Mesenchymal stem cell (in vitro differentiated cells and primary cell): ENCODE measurements at regions not wholly inside any gene's neighbourhood (a gene's known extent, or its start where the extent isn't known, plus 50 kb on each side); places are given as distances from the start of the nearest gene placed in this dataset.
A peak's percentile ranks its signal among the peaks of the same experiment; 100 is the strongest.

ENCODE experiments used
- DNase-seq: peaks from one replicate; pipeline ENCODE4 v3.0.0-alpha.2; 2013
- H2AFZ ChIP-seq: one replicate; pipeline ENCODE4 v1.6.1; 2013; ENCODE audit warnings: low read depth, mild to moderate bottlenecking, control low read depth, inconsistent platforms, low read length, moderate library complexity
- H2AK5ac ChIP-seq: 2 replicates; pipeline ENCODE4 v1.6.1; 2013; ENCODE audit warnings: low read length, moderate library complexity, mild to moderate bottlenecking, inconsistent platforms; ENCODE audit not compliant: severe bottlenecking
- H2BK120ac ChIP-seq: one replicate; pipeline ENCODE4 v1.6.1; 2013; ENCODE audit warnings: low read depth, mild to moderate bottlenecking, inconsistent platforms, low read length, moderate library complexity
- H2BK12ac ChIP-seq, 2 experiments: one replicate each; pipeline ENCODE4 v1.6.1; 2013; ENCODE audit warnings: inconsistent platforms in 2 of 2, low read length in 2 of 2, mild to moderate bottlenecking in 2 of 2, moderate library complexity in 2 of 2, control low read depth in 1 of 2
- H2BK15ac ChIP-seq: one replicate; pipeline ENCODE4 v1.6.1; 2013; ENCODE audit warnings: mild to moderate bottlenecking, low read depth, inconsistent platforms; ENCODE audit not compliant: poor library complexity, severe bottlenecking
- H2BK5ac ChIP-seq: 2 replicates; pipeline ENCODE4 v1.6.1; 2013; ENCODE audit warnings: low read depth, mild to moderate bottlenecking, low read length, control low read depth, inconsistent platforms; ENCODE audit not compliant: poor library complexity, severe bottlenecking
- H3K14ac ChIP-seq, 2 experiments: one replicate each; pipeline ENCODE4 v1.6.1; 2013; ENCODE audit warnings: inconsistent platforms in 2 of 2, low read length in 2 of 2, control low read depth in 1 of 2, mild to moderate bottlenecking in 1 of 2, moderate library complexity in 1 of 2
- H3K18ac ChIP-seq, 2 experiments: one replicate each; pipeline ENCODE4 v1.6.1; 2013; ENCODE audit warnings: inconsistent platforms in 2 of 2, low read length in 2 of 2, control low read depth in 1 of 2, low read depth in 1 of 2, mild to moderate bottlenecking in 1 of 2
- H3K23ac ChIP-seq, 2 experiments: one replicate each; pipeline ENCODE4 v1.6.1; 2013; ENCODE audit warnings: inconsistent platforms in 2 of 2, low read length in 2 of 2, mild to moderate bottlenecking in 2 of 2, moderate library complexity in 2 of 2, control low read depth in 1 of 2
- H3K27ac ChIP-seq: 2 replicates; pipeline ENCODE4 v1.5.1; 2013; ENCODE audit warnings: mild to moderate bottlenecking, moderate library complexity, low read length, control low read depth, inconsistent platforms; ENCODE audit not compliant: poor library complexity, severe bottlenecking
- H3K27me3 ChIP-seq, 2 experiments: 2 replicates each; pipeline versions ENCODE4 v1.6.1 to v1.7.0; 2013; ENCODE audit warnings: low read length in 2 of 2, mild to moderate bottlenecking in 2 of 2, moderate library complexity in 2 of 2, control low read depth in 1 of 2, inconsistent platforms in 1 of 2; ENCODE audit not compliant: control insufficient read depth in 1 of 2, insufficient read depth in 1 of 2
- H3K36me3 ChIP-seq, 2 experiments: 2 replicates each; pipeline versions ENCODE4 v1.6.1 to v1.7.0; 2013; ENCODE audit warnings: low read length in 2 of 2, control low read depth in 1 of 2, inconsistent platforms in 1 of 2, low read depth in 1 of 2, mild to moderate bottlenecking in 1 of 2; ENCODE audit not compliant: insufficient read depth in 2 of 2, control insufficient read depth in 1 of 2
- H3K4ac ChIP-seq, 2 experiments: one replicate each; pipeline ENCODE4 v1.6.1; 2013; ENCODE audit warnings: inconsistent platforms in 2 of 2, low read length in 2 of 2, mild to moderate bottlenecking in 2 of 2, moderate library complexity in 2 of 2, control low read depth in 1 of 2, low read depth in 1 of 2
- H3K4me1 ChIP-seq: 2 replicates; pipeline ENCODE4 v1.6.1; 2013; ENCODE audit warnings: low read depth, low read length, control low read depth; ENCODE audit not compliant: control insufficient read depth, insufficient read depth
- H3K4me2 ChIP-seq: 2 replicates; pipeline ENCODE4 v1.6.1; 2013; ENCODE audit warnings: low read length, mild to moderate bottlenecking, inconsistent platforms; ENCODE audit not compliant: poor library complexity, severe bottlenecking
- H3K4me3 ChIP-seq, 2 experiments: 2 replicates each; pipeline versions ENCODE4 v1.5.1 to v1.7.0; 2013; ENCODE audit warnings: low read length in 2 of 2, mild to moderate bottlenecking in 2 of 2, control low read depth in 1 of 2, low read depth in 1 of 2; ENCODE audit not compliant: insufficient read depth in 1 of 2
- H3K79me1 ChIP-seq: replicated peaks from 2 replicates; pipeline ENCODE4 v1.6.1; 2013; ENCODE audit warnings: mild to moderate bottlenecking, control low read depth, low read length, inconsistent platforms; ENCODE audit not compliant: poor library complexity, severe bottlenecking
- H3K9ac ChIP-seq: 2 replicates; pipeline ENCODE4 v1.7.0; 2013; ENCODE audit warnings: mild to moderate bottlenecking, low read length, moderate library complexity
- H3K9me3 ChIP-seq: 2 replicates; pipeline ENCODE4 v1.7.0; 2013; ENCODE audit warnings: mild to moderate bottlenecking, low read length; ENCODE audit not compliant: control insufficient read depth
- H4K8ac ChIP-seq: one replicate; pipeline ENCODE4 v1.6.1; 2013; ENCODE audit warnings: inconsistent platforms, mild to moderate bottlenecking, low read length, moderate library complexity
- H4K91ac ChIP-seq: one replicate; pipeline ENCODE4 v1.6.1; 2013; ENCODE audit warnings: mild to moderate bottlenecking, low read length, inconsistent platforms
- whole genome bisulfite sequencing: methylation state at CpG from one replicate; pipeline ENCODE4 v1.1.7; 2013; ENCODE audit warnings: mixed read lengths; 5-methylcytosine and 5-hydroxymethylcytosine counted together

- peaks cover 9% of the 10 kb centered on the region for H3K4me1 ChIP-seq
- no peak overlapping the region for H3K18ac ChIP-seq
- H2BK15ac ChIP-seq: no peak overlapping the region
- no peak overlapping the region for H2BK5ac ChIP-seq
- H2BK12ac ChIP-seq: no peak overlapping the region
- H3K79me1 ChIP-seq: no peaks in the 10 kb centered on the region
- no peak overlapping the region for H3K14ac ChIP-seq
- H3K9me3 ChIP-seq: no peaks in the 10 kb centered on the region
- H2AK5ac ChIP-seq: peak overlapping the region; percentile 40
- H3K27ac ChIP-seq: peak overlapping the region; percentile 41
- no peak overlapping the region for H2AFZ ChIP-seq
- no peak overlapping the region for H2BK120ac ChIP-seq
- no peak overlapping the region for H4K8ac ChIP-seq
- WGBS: 84% methylated on average over 17 of the region's 17 CpGs
- H3K36me3 ChIP-seq: no peaks in the 10 kb centered on the region
- no peak overlapping the region for H3K9ac ChIP-seq
- no peak overlapping the region for H3K23ac ChIP-seq
- H3K4me3 ChIP-seq: no peak overlapping the region
- H4K91ac ChIP-seq: no peak overlapping the region
- peaks cover 0 to 5% of the 10 kb centered on the region in 2 experiments for H3K27me3 ChIP-seq
- no peak for DNase-seq
- H3K4ac ChIP-seq: no peak overlapping the region
- H3K4me2 ChIP-seq: no peak overlapping the region
Observed at GRCh38 chr10:124307591-124307990, 111.1 kb downstream of the OAT start.

- peaks cover 0 to 5% of the 10 kb centered on the region in 2 experiments for H3K27me3 ChIP-seq
- H2BK15ac ChIP-seq: no peak overlapping the region
- no peak overlapping the region for H3K18ac ChIP-seq
- no peak overlapping the region for H2BK12ac ChIP-seq
- H2AFZ ChIP-seq: no peak overlapping the region
- H3K4me1 ChIP-seq: peaks cover 10% of the 10 kb centered on the region
- H2BK120ac ChIP-seq: no peak overlapping the region
- peak overlapping the region; percentile 51 for H3K27ac ChIP-seq
- no peak overlapping the region for H3K14ac ChIP-seq
- no peaks in the 10 kb centered on the region for H3K9me3 ChIP-seq
- H3K4me2 ChIP-seq: no peak overlapping the region
- H3K4me3 ChIP-seq: no peak overlapping the region
- no peaks in the 10 kb centered on the region for H3K79me1 ChIP-seq
- no peak overlapping the region for H3K9ac ChIP-seq
- DNase-seq: peak; percentile 46
- WGBS: 64% methylated on average over 4 of the region's 4 CpGs
- H2BK5ac ChIP-seq: no peak overlapping the region
- H3K36me3 ChIP-seq: no peaks in the 10 kb centered on the region
- no peak overlapping the region for H3K4ac ChIP-seq
- no peak overlapping the region for H4K91ac ChIP-seq
- no peak overlapping the region for H4K8ac ChIP-seq
- H2AK5ac ChIP-seq: no peak overlapping the region
- no peak overlapping the region for H3K23ac ChIP-seq
Observed at GRCh38 chr10:124306922-124307371, 111.8 kb downstream of the OAT start.

GRCh38 chr10:124306520-124306919 is 112.2 kb downstream of the OAT start:
- Histone ChIP-seq H3K23ac (no peak overlapping the region), H3K27me3 (peaks cover 0 to 5% of the 10 kb centered on the region in 2 experiments), H4K8ac (no peak overlapping the region), H3K4ac (no peak overlapping the region), H3K79me1 (no peaks in the 10 kb centered on the region), H3K4me1 (peaks cover 13% of the 10 kb centered on the region), H3K4me3 (no peak overlapping the region), H3K14ac (no peak overlapping the region), H2AFZ (no peak overlapping the region), H4K91ac (no peak overlapping the region), H3K36me3 (no peaks in the 10 kb centered on the region), H2AK5ac (no peak overlapping the region), H3K9me3 (no peaks in the 10 kb centered on the region), H2BK15ac (no peak overlapping the region), H3K9ac (no peak overlapping the region), H3K4me2 (no peak overlapping the region), H2BK12ac (no peak overlapping the region), H3K18ac (no peak overlapping the region), H3K27ac (peak overlapping the region; percentile 51), H2BK120ac (no peak overlapping the region), H2BK5ac (no peak overlapping the region)
- no peak for DNase-seq
- WGBS: no CpG with 5 or more reads among the region's 1 CpG

GRCh38 chr10:124305984-124306383 is 112.7 kb downstream of the OAT start:
- Histone ChIP-seq H2BK120ac (no peak overlapping the region), H2AK5ac (peak overlapping the region; percentile 57), H3K9me3 (peaks cover 2% of the 10 kb centered on the region), H3K79me1 (no peaks in the 10 kb centered on the region), H2BK12ac (no peak overlapping the region), H3K4me1 (peaks cover 13% of the 10 kb centered on the region), H3K27ac (peak overlapping the region; percentile 10), H3K4ac (no peak overlapping the region), H3K14ac (no peak overlapping the region), H4K8ac (no peak overlapping the region), H3K4me2 (no peak overlapping the region), H2AFZ (no peak overlapping the region), H3K4me3 (no peak overlapping the region), H2BK5ac (no peak overlapping the region), H3K36me3 (no peaks in the 10 kb centered on the region), H3K27me3 (peaks cover 0 to 5% of the 10 kb centered on the region in 2 experiments), H2BK15ac (no peak overlapping the region), H4K91ac (no peak overlapping the region), H3K18ac (no peak overlapping the region), H3K9ac (no peak overlapping the region), H3K23ac (no peak overlapping the region)
- DNase-seq: no peak
- WGBS: 62% methylated on average over 1 of the region's 1 CpG
